ENCODE measurements at regions not wholly inside any gene's neighbourhood (a gene's known extent, or its start where the extent isn't known, plus 50 kb on each side); places are given as distances from the start of the nearest gene placed in this dataset.

DNA sequence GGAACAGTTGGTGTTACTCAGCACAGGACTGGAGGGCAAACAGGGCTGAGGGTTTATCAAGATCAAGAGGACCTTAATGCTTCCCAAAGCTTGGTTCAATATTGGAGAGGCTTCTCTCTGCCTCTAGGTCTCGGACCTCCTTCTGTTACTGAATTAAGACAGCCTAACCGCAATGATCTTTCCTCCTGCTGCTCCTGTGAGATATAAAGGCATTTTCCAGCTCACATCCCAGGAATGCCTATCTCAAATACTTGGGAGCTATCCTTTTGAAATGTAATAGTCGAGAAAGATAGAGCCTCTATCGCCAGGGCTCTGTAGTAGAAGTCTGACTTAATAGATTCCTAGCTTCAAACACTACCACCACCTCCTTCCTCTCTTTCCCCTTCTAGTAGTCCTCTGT, 1475.0 kb downstream of the SLITRK1 start:
- Histone ChIP-seq H4K5ac (ENCODE audit: low read depth, low read length) (no peak overlapping the region), H3K9me1 (ENCODE audit: insufficient read depth, low read length) (no peaks in the 10 kb centered on the region), H3K4me3 (ENCODE audit: insufficient read depth, low read depth, low read length) (no peak overlapping the region), H3K36me3 (ENCODE audit: control insufficient read depth, insufficient read depth, low read length) (no peaks in the 10 kb centered on the region), H4K91ac (ENCODE audit: insufficient read depth, low read depth, low read length) (no peak overlapping the region), H2BK120ac (ENCODE audit: low read depth, low read length) (no peak overlapping the region), H3K14ac (replicated peaks; ENCODE audit: low read depth, low read length) (no peak overlapping the region), H3K18ac (ENCODE audit: low read depth, low read length) (no peak overlapping the region), H4K8ac (ENCODE audit: low read depth in 2 of 2, low read length in 2 of 2) (no peak overlapping the region), H3K27me3 (ENCODE audit: control insufficient read depth, insufficient read depth, low read length) (no peaks in the 10 kb centered on the region), H3K4ac (ENCODE audit: low read depth, low read length) (no peak overlapping the region), H3K4me2 (ENCODE audit: low read depth, low read length) (no peak overlapping the region), H2BK5ac (ENCODE audit: low read depth, low read length, poor library complexity, severe bottlenecking) (no peak overlapping the region), H3K23ac (ENCODE audit: low read depth, low read length) (no peak overlapping the region), H2AK5ac (ENCODE audit: low read depth, low read length) (no peak overlapping the region), H2BK15ac (ENCODE audit: low read depth, low read length) (no peak overlapping the region), H2AK9ac (replicated peaks; ENCODE audit: low read depth, low read length, poor library complexity) (no peak overlapping the region), H3K27ac (ENCODE audit: insufficient read depth, low read length) (no peak overlapping the region), H3K4me1 (ENCODE audit: control insufficient read depth, insufficient read depth, low read length) (no peaks in the 10 kb centered on the region), H3K9me3 (ENCODE audit: control insufficient read depth, insufficient read depth, low read length) (peaks cover 5% of the 10 kb centered on the region), H3K79me1 (ENCODE audit: low read depth in 1 of 2, low read length in 2 of 2) (no peaks in the 10 kb centered on the region), H2AFZ (replicated peaks; ENCODE audit: low read length, poor library complexity) (no peak overlapping the region), H3K9ac (ENCODE audit: low read depth, low read length) (no peak overlapping the region), H3K56ac (ENCODE audit: extremely low read depth, insufficient read depth, low read length) (no peak overlapping the region), H4K20me1 (ENCODE audit: insufficient read depth, low read length) (no peaks in the 10 kb centered on the region), H2BK20ac (ENCODE audit: low read depth, low read length) (no peak overlapping the region)
- CTCF ChIA-PET: no interaction called here
- ATAC-seq (ENCODE audit: low read depth) (no peak), DNase-seq (no peak)
- POLR2A ChIA-PET (ENCODE audit: unreplicated experiment): no interaction called here
- WGBS, 2 experiments (ENCODE audit: extremely low coverage in 2 of 2, insufficient read length in 1 of 2): no CpG with 5 or more reads among the region's 4 CpGs
- BruUV-seq (replicated peaks): no TSS peak
- dilution Hi-C loops (cut with HindIII; ENCODE audit: low sequenced_read_pairs, unreplicated experiment) (no loop called here), in situ Hi-C loops (cut with MboI; ENCODE audit: low sequenced_read_pairs) (no loop called here), intact Hi-C loops (cut with micrococcal nuclease) (no loop called here)
- TF ChIP-seq POLR2A (IDR thresholded peaks at IDR 0.05; ENCODE audit: low read depth, low read length) (no peak), RCOR1 (IDR thresholded peaks at IDR 0.05; ENCODE audit: insufficient replicate concordance, low read length) (no peak), RAD21 (IDR thresholded peaks at IDR 0.05; ENCODE audit: low read length) (no peak), MXI1 (IDR thresholded peaks at IDR 0.05; ENCODE audit: borderline replicate concordance, low read depth, low read length) (no peak), CTCF (conservative IDR thresholded peaks at IDR 0.05; ENCODE audit: low read depth, low read length) (no peak), MAZ (IDR thresholded peaks at IDR 0.05; ENCODE audit: borderline replicate concordance, low read depth, low read length) (no peak), FOS (IDR thresholded peaks at IDR 0.05; ENCODE audit: low read depth, low read length) (no peak), CHD1 (IDR thresholded peaks at IDR 0.05; ENCODE audit: low read depth, low read length) (no peak), BHLHE40 (IDR thresholded peaks at IDR 0.05; ENCODE audit: low read depth, low read length) (no peak), SMC3 (IDR thresholded peaks at IDR 0.05; ENCODE audit: low read depth, low read length) (no peak), MAFK (IDR thresholded peaks at IDR 0.05; ENCODE audit: low read depth, low read length) (no peak), CEBPB (IDR thresholded peaks at IDR 0.05; ENCODE audit: low read depth, low read length) (no peak), NFE2L2 (IDR thresholded peaks at IDR 0.05; ENCODE audit: low read depth, low read length) (no peak), RFX5 (IDR thresholded peaks at IDR 0.05; ENCODE audit: low read depth, low read length) (no peak)
- TF ChIP-seq, protein P1, sequence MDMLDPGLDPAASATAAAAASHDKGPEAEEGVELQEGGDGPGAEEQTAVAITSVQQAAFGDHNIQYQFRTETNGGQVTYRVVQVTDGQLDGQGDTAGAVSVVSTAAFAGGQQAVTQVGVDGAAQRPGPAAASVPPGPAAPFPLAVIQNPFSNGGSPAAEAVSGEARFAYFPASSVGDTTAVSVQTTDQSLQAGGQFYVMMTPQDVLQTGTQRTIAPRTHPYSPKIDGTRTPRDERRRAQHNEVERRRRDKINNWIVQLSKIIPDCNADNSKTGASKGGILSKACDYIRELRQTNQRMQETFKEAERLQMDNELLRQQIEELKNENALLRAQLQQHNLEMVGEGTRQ (IDR thresholded peaks at IDR 0.05; ENCODE audit: low read depth, low read length): no peak
- TF ChIP-seq, protein P2, sequence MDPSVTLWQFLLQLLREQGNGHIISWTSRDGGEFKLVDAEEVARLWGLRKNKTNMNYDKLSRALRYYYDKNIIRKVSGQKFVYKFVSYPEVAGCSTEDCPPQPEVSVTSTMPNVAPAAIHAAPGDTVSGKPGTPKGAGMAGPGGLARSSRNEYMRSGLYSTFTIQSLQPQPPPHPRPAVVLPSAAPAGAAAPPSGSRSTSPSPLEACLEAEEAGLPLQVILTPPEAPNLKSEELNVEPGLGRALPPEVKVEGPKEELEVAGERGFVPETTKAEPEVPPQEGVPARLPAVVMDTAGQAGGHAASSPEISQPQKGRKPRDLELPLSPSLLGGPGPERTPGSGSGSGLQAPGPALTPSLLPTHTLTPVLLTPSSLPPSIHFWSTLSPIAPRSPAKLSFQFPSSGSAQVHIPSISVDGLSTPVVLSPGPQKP (IDR thresholded peaks at IDR 0.05; ENCODE audit: borderline replicate concordance, low read depth, low read length): no peak

All from IMR-90 (cell line).